Germinal center (tissue), 1 donor: ENCODE measurements at regions not wholly inside any gene's neighbourhood (a gene's known extent, or its start where the extent isn't known, plus 50 kb on each side); places are given as distances from the start of the nearest gene placed in this dataset.
"Not testable (repeated sequence)": the region's sequence is repeated elsewhere in the genome, so short reads cannot be mapped to it uniquely, and the experiment has no call there.

ENCODE experiments used
- DNase-seq: peaks from one replicate; pipeline ENCODE4 v3.0.0; 2012; ENCODE audit warnings: mixed read lengths, low spot score

GRCh38 chr3:82509106-82509842, 747.8 kb upstream of the GBE1 start:
- DNase-seq = no peak

- no peak for DNase-seq
These were observed 744.8 kb upstream of the GBE1 start for GRCh38 chr3:82506204-82506603.

GRCh38 chr3:82505079-82505756, 743.8 kb upstream of the GBE1 start:
- DNase-seq = no peak

- no peak for DNase-seq
These were observed 736.7 kb upstream of the GBE1 start for GRCh38 chr3:82498186-82498585.

GRCh38 chr3:82496890-82497560, 735.6 kb upstream of the GBE1 start:
- no peak for DNase-seq

- DNase-seq = no peak
These were observed 734.2 kb upstream of the GBE1 start for GRCh38 chr3:82495655-82496054.

- no peak for DNase-seq
These were observed 733.6 kb upstream of the GBE1 start for GRCh38 chr3:82494977-82495489.

- DNase-seq = no peak
These were observed 732.4 kb upstream of the GBE1 start for GRCh38 chr3:82493858-82494257.

GRCh38 chr3:82475306-82475705, 713.9 kb upstream of the GBE1 start:
- no peak for DNase-seq

- no peak for DNase-seq
These were observed 713.3 kb upstream of the GBE1 start for GRCh38 chr3:82474711-82475110.

GRCh38 chr3:82473864-82474541, 712.6 kb upstream of the GBE1 start:
- no peak for DNase-seq

GRCh38 chr3:82467051-82467450, 705.6 kb upstream of the GBE1 start:
- DNase-seq = no peak

- no peak for DNase-seq
These were observed 701.5 kb upstream of the GBE1 start for GRCh38 chr3:82462977-82463376.

- no peak for DNase-seq
These were observed 699.8 kb upstream of the GBE1 start for GRCh38 chr3:82461049-82461889.

- no peak for DNase-seq
These were observed 686.9 kb upstream of the GBE1 start for GRCh38 chr3:82448320-82448719.

GRCh38 chr3:82428821-82429220, 667.4 kb upstream of the GBE1 start:
- DNase-seq = not testable (repeated sequence)

- DNase-seq = no peak
These were observed 662.5 kb upstream of the GBE1 start for GRCh38 chr3:82424031-82424339.

- DNase-seq = no peak
These were observed 662.0 kb upstream of the GBE1 start for GRCh38 chr3:82423268-82424030.

GRCh38 chr3:82416830-82417229, 655.4 kb upstream of the GBE1 start:
- no peak for DNase-seq

GRCh38 chr3:82416349-82416748, 654.9 kb upstream of the GBE1 start:
- DNase-seq = no peak

- no peak for DNase-seq
These were observed 651.7 kb upstream of the GBE1 start for GRCh38 chr3:82413171-82413570.
